ENCODE measurements at regions not wholly inside any gene's neighbourhood (a gene's known extent, or its start where the extent isn't known, plus 50 kb on each side); places are given as distances from the start of the nearest gene placed in this dataset.

DNA sequence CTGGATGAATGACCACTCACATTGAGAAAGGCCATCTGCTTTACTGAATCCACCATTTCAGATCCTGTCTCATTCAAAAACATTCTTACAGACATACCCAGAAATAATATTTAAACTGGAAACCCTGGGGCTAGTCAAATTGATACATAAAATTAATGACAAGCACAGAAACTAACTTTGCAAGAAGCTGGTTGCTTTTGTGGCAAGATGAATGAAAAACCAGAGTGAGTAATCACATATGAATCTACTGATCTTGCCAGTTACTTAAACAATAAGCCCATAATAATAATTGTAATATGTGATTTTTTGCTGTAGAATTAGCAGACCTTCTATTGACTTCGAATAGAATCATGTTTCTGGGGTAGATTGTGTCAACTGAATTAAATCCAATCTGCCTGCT lies 235.1 kb downstream of the PPARGC1A start:
- no peak for DNase-seq

- DNase-seq, result no peak
These were observed 240.8 kb downstream of the PPARGC1A start for GRCh38 chr4:23648854-23649596.

- no peak for DNase-seq
These were observed 254.4 kb downstream of the PPARGC1A start for GRCh38 chr4:23635468-23635867.

- no peak for DNase-seq
These were observed 258.4 kb downstream of the PPARGC1A start for GRCh38 chr4:23631255-23631950.

DNA sequence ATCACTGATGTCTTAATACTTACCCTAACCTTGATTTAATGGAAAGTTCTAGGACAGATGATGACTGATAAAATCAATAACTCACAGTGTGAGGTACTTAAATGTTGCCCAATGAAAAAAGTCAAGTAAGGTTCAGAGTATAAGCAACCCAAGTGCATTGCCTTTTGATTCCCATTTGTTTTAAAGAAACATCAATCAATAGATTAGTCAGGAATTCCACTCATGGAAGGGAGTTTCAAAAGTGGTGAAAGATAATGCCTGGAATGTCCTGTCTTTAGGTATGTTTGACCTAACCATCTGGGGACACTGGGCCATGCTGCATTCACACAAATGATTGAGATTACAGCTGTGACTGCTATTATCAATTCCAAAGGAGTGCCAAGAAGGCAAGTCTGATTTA lies 259.7 kb downstream of the PPARGC1A start:
- no peak for DNase-seq

- DNase-seq, result no peak
These were observed 260.4 kb downstream of the PPARGC1A start for GRCh38 chr4:23629421-23629820.

- DNase-seq, result no peak
These were observed 275.5 kb downstream of the PPARGC1A start for GRCh38 chr4:23614284-23614892.

DNA sequence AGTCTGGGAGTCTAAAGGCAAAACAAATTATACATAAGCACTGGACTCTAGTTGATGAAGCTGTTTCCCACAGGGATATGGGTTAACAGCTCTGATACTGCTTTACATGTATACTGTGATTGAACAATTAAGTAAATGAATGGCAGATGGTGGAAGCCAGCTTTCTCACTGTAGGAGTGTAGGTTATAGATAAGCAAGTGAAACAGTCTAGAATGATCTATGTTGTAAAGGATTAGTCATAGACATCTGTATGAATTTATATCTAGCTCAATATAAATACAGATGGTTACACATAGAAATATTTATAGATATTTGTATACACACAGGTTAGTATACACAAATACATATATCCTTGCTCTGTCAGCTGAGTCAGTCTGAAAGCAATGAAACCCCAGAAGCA lies 276.1 kb downstream of the PPARGC1A start:
- DNase-seq, result no peak

- DNase-seq, result no peak
These were observed 287.1 kb downstream of the PPARGC1A start for GRCh38 chr4:23602720-23603119.

DNA sequence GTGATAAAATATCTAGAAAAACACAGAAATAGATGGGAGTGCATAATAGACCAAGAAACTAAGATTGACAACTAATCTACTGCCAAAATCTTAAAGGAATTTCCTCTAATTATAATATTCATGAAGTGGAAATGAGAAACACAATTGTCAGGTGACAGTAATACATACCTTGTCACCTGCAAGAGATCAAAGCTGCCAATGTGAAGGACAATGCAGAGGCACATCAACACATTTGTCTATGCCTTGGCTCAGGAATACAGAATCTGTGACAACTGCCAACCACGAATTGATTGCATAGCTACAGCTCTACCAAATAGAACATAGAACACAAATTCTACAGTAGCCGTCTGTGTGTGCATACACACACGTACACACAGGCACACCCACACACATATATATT lies 295.7 kb downstream of the PPARGC1A start:
- DNase-seq, result no peak

GRCh38 chr4:23590431-23590830 lies 299.4 kb downstream of the PPARGC1A start:
- DNase-seq, result no peak

DNA sequence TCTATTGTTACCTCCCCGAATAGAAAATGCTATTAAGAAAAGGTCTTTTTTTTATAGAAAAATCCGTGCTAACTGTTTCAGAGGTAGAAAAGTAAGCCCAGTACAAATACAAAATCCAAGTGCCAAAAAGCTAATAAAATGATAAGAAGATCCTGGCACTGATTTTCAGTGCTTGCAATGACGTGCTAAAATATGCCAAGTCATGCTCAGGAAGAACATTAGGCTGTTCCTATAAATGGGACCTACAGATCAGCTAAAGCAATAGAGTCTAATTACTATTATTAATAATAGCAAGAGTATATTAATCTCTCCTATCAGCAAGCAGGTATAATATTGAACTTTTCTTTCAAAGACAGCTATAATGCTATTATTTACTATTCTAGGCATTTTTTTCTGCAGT lies 305.8 kb downstream of the PPARGC1A start:
- DNase-seq, result no peak

DNA sequence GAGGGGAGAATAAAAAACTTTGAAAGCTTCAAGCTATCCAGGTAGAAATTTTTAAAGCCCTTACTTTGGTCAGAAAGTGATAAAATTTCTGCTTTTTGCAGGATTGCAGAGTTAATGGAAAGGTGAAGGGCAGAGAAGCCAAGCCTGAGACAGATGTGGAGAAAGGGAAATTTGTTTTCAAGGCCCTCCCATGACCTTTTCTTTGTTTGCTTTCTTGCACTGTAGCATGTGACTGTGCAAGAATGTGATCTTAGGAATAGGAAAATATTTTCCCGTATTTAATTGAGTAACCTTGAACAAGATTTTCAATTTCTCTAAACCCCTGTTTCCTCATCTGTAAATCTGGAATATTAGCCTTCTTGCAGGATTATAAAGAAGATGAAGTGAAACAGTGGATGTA lies 307.2 kb downstream of the PPARGC1A start:
- DNase-seq, result no peak

DNA sequence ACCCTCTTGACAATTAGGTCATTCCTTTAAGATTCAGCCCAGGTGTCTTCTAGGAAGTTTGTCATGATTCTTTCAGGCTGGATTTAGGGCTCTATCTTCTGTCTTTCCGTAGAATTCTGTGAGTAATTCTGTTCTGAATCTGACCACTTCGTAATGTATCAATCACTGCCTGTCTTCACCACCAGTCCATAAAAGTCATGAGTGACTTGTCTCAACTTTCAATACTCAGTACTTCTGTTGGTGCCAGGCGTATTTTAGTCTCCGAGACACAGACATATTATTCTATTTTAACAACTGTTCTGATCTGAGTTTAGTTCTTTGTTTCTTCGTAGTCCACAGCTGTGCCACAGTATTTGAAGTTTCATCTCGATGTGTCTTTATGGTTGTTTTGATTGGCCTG lies 310.7 kb downstream of the PPARGC1A start:
- DNase-seq, result no peak

GRCh38 chr4:23577398-23577797 lies 312.4 kb downstream of the PPARGC1A start:
- DNase-seq, result no peak

- DNase-seq, result no peak
These were observed 317.5 kb downstream of the PPARGC1A start for GRCh38 chr4:23572382-23572781.

DNA sequence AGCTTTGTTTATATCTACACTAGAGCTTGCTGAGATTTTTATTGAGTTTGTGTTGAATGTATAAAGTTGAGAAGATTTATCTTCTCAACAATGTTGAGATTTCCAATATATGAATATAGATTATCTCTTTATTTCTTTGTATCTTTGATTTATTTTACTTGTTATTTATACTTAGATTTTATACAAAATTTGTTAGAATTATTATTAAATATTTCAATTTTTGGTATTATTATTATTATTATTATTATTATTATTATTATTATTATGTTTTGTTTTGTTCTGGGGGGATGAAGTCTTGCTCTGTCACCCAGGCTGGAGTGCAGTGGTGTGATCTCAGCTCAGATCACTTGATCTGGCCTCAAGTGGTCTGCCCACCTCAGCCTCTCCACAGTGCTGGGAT lies 322.5 kb downstream of the PPARGC1A start:
- DNase-seq, result no peak

DNA sequence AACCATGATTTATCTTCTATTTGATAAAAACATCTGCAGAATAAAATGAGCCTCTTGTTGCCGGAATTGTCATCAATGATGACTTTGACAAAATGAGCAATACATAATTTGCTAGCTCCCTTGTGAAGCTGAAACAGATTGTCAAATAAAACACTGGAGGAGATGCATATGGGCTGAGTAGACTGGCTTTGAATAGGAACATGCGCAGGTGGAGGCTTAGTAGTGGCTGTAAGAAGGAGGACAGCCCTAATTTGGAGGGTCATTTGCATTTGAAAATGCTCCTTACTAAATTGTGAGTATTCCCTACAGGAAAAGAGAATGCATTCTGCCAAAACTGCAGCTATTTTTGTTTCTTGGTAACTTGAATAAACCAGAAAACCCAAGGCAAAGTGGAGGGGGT lies 329.1 kb downstream of the PPARGC1A start:
- no peak for DNase-seq

GRCh38 chr4:23558101-23558500 lies 331.7 kb downstream of the PPARGC1A start:
- no peak for DNase-seq

DNA sequence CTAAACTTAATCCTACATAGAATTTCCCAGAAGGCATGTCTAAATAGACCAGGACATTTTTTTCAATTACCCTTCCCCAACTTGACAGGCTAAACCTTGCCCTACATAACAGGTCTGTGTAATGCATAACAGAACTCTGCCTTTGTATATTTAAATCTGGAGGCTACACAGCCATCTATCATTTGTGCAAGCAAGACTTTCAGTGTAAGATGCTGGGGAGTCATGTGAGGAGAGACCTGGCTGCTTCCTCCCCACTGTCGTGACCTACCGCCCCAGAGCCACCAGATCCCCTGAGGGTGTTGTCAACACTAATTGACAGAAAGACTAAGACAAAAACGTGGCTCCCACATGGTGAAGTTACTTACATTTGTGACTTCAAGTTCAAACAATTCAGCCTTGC lies 342.2 kb downstream of the PPARGC1A start:
- no peak for DNase-seq

DNA sequence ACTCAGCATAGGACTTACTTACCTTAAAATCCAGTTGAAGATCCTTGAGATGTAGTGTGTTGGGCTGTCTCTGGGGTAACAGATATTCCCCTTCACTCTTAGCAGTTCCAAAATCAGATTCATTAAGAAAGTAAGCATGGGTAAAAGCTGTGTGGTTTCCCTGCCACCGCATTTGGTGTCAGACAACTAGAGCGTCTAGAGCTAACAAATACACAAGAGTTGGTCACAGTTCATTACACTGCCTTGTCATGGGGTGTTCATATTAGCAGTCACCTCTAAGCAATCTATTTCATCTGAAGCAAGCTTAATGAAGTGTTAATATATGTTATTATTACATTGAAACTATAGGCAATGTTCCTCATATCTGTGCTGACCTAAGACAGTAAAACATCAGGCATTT lies 342.8 kb downstream of the PPARGC1A start:
- DNase-seq, result no peak

- no peak for DNase-seq
These were observed 349.8 kb downstream of the PPARGC1A start for GRCh38 chr4:23539969-23540569.

DNA sequence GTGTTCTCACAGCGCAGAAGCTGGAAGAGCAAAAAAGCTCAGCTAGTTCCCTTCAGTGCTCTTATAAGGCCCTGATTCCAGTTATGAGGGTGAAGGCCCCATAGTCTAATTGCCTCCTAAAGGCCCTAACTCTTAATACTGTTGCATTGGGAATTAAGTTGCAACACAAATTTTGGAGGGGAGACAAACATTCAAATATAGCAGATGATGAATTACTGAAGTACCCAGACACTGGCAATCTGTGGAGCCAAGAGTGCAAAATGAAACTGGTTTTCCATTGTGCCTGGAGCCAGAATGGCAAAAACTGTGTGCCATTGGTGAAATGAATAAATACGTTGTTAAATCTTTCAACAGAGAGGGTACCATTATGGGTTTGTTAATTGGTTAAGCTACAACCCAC lies 356.0 kb downstream of the PPARGC1A start:
- DNase-seq, result no peak

DNA sequence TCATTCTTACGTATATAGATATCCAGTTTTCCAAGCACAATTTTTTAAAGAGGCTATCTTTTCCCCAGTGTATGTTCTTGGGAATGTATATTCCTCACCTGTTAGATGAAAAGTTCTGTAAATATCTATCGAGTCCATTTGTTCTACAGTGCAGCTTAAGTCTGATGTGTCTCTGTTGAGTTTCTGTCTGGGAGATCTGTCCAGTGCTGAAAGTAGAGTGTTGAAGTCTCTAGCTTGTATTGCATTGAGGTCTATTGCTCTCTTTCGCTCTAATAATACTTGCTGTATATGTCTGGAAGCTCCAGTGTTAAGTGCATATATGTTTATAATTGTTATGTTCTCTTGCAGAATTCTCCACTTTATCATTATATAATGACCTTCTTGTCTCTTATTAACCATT lies 373.1 kb downstream of the PPARGC1A start:
- no peak for DNase-seq

Data from HCEC 1CT (cell line).